ENCODE measurements at regions not wholly inside any gene's neighbourhood (a gene's known extent, or its start where the extent isn't known, plus 50 kb on each side); places are given as distances from the start of the nearest gene placed in this dataset.

GRCh38 chr19:31105761-31106160 lies 243.5 kb downstream of the TSHZ3 start:
- TF ChIP-seq SMC3 (IDR thresholded peaks at IDR 0.05) = no peak
- H3K4me2 ChIP-seq = no peak overlapping the region
- H3K9me3 ChIP-seq = no peaks in the 10 kb centered on the region
- H3K27ac ChIP-seq = no peak overlapping the region
- WGBS (ENCODE audit: missing lambda C conversion rate) = 24% methylated on average over 4 of the region's 4 CpGs
- no peaks in the 10 kb centered on the region for H3K4me1 ChIP-seq
- ChIA-PET CTCF (no interaction called here), POLR2A (no interaction called here)
- no peak for ATAC-seq
- no peak overlapping the region for H3K4me3 ChIP-seq
- no peak for DNase-seq (ENCODE audit: low read depth in 1 of 2, low spot score in 1 of 2)
- FAIRE-seq = no peak

GRCh38 chr19:31104451-31104850 lies 244.8 kb downstream of the TSHZ3 start:
- Histone ChIP-seq H3K4me1 (no peaks in the 10 kb centered on the region), H3K4me2 (no peak overlapping the region), H3K4me3 (no peak overlapping the region), H3K9me3 (no peaks in the 10 kb centered on the region), H3K27ac (no peak overlapping the region)
- no peak for TF ChIP-seq ZFP36 (IDR thresholded peaks at IDR 0.05; ENCODE audit: borderline replicate concordance, partially characterized antibody)
- POLR2A ChIA-PET = no interaction called here
- no peak for DNase-seq (ENCODE audit: low read depth in 1 of 2, low spot score in 1 of 2)
- CTCF ChIA-PET = interaction anchor here (1.8 kb wide), 1 partner anchor 11 kb away, joined by 6 read pairs; no protein-coding TSS in a partner anchor
- 23% methylated on average over 10 of the region's 10 CpGs for WGBS (ENCODE audit: missing lambda C conversion rate)
- no peak for ATAC-seq
- no peak for FAIRE-seq

- ChIA-PET POLR2A (no interaction called here), CTCF (interaction anchor here (1.8 kb wide), 1 partner anchor 9 kb away, joined by 6 read pairs; no protein-coding TSS in a partner anchor)
- 74% methylated on average over 3 of the region's 3 CpGs for WGBS (ENCODE audit: missing lambda C conversion rate)
- no peak for TF ChIP-seq RCOR1 (IDR thresholded peaks at IDR 0.05; ENCODE audit: low read depth, low read length)
- TF ChIP-seq MAZ (IDR thresholded peaks at IDR 0.05; ENCODE audit: borderline replicate concordance, low read depth, low read length) = no peak
- no peak for TF ChIP-seq RAD21 (conservative IDR thresholded peaks at IDR 0.05 in 1 of 2, IDR thresholded peaks at IDR 0.05 in 1 of 2)
- no peak for TF ChIP-seq CHD4 (IDR thresholded peaks at IDR 0.05; ENCODE audit: borderline replicate concordance)
- no peak for TF ChIP-seq JUN (IDR thresholded peaks at IDR 0.05)
- TF ChIP-seq FOSL2 (IDR thresholded peaks at IDR 0.05) = no peak
- TF ChIP-seq FOSL2 (CRISPR knock-in tag; IDR thresholded peaks at IDR 0.05) = no peak
- no peak for TF ChIP-seq MAFK (IDR thresholded peaks at IDR 0.05; ENCODE audit: partially characterized antibody)
- no peak for TF ChIP-seq HOXB13 (CRISPR knock-in tag; IDR thresholded peaks at IDR 0.05; ENCODE audit: low read depth)
- TF ChIP-seq RNF2 (IDR thresholded peaks at IDR 0.05; ENCODE audit: borderline replicate concordance, low read depth) = no peak
- DNase-seq (ENCODE audit: low read depth in 1 of 2, low spot score in 1 of 2) = no peak
- H3K4me2 ChIP-seq = no peak overlapping the region
- no peaks in the 10 kb centered on the region for H3K9me3 ChIP-seq
- no peak overlapping the region for H3K27ac ChIP-seq
- no peak for ATAC-seq
- no peak overlapping the region for H3K4me3 ChIP-seq
- no peaks in the 10 kb centered on the region for H3K4me1 ChIP-seq
- no peak for FAIRE-seq
Measured at GRCh38 chr19:31103228-31103627, 246.0 kb downstream of the TSHZ3 start.

GRCh38 chr19:31102674-31103073 lies 246.6 kb downstream of the TSHZ3 start:
- POLR2A ChIA-PET = no interaction called here
- CTCF ChIA-PET = no interaction called here
- WGBS (ENCODE audit: missing lambda C conversion rate) = 11% methylated on average over 2 of the region's 2 CpGs
- H3K27ac ChIP-seq = no peak overlapping the region
- DNase-seq (ENCODE audit: low read depth in 1 of 2, low spot score in 1 of 2) (no peak), ATAC-seq (no peak), FAIRE-seq (no peak)
- H3K4me1 ChIP-seq = no peaks in the 10 kb centered on the region
- no peaks in the 10 kb centered on the region for H3K9me3 ChIP-seq
- TF ChIP-seq ZFP36 (IDR thresholded peaks at IDR 0.05; ENCODE audit: borderline replicate concordance, partially characterized antibody) (peak; percentile 84), HDAC2 (IDR thresholded peaks at IDR 0.05) (no peak)
- H3K4me2 ChIP-seq = no peak overlapping the region
- H3K4me3 ChIP-seq = no peak overlapping the region

GRCh38 chr19:31100981-31101380 lies 248.3 kb downstream of the TSHZ3 start:
- no peaks in the 10 kb centered on the region for H3K9me3 ChIP-seq
- ATAC-seq (no peak), FAIRE-seq (no peak), DNase-seq (ENCODE audit: low read depth in 1 of 2, low spot score in 1 of 2) (no peak)
- H3K4me3 ChIP-seq = no peak overlapping the region
- H3K4me2 ChIP-seq = no peak overlapping the region
- WGBS (ENCODE audit: missing lambda C conversion rate) = 36% methylated on average over 7 of the region's 7 CpGs
- H3K4me1 ChIP-seq = no peaks in the 10 kb centered on the region
- ChIA-PET CTCF (interaction anchor here (0.9 to 1.3 kb wide), 4 partner anchors 8 to 107 kb away, joined by 3 to 4 read pairs (median 3); no protein-coding TSS in a partner anchor), POLR2A (no interaction called here)
- TF ChIP-seq ELK1 (IDR thresholded peaks at IDR 0.05; ENCODE audit: low read depth, low read length) (no peak), MAFK (IDR thresholded peaks at IDR 0.05; ENCODE audit: partially characterized antibody) (peak; percentile 77)
- H3K27ac ChIP-seq = no peak overlapping the region
